ENCODE measurements at regions not wholly inside any gene's neighbourhood (a gene's known extent, or its start where the extent isn't known, plus 50 kb on each side); places are given as distances from the start of the nearest gene placed in this dataset.

GRCh38 chr3:101943029-101943428 is 93.7 kb downstream of the NFKBIZ start:
- no peaks in the 10 kb centered on the region for H3K79me2 ChIP-seq (ENCODE audit: control insufficient read depth, insufficient read depth, low read length)
- H2BK5ac ChIP-seq (ENCODE audit: low read length): no peak overlapping the region
- no peak overlapping the region for H3K4me3 ChIP-seq (ENCODE audit: low read length)
- H3K4me2 ChIP-seq (ENCODE audit: low read length): no peak overlapping the region
- no peak overlapping the region for H3K18ac ChIP-seq (ENCODE audit: low read length)
- H3K27me3 ChIP-seq (ENCODE audit: insufficient read depth, low read length, poor library complexity): no peaks in the 10 kb centered on the region
- no peak overlapping the region for H3K56ac ChIP-seq (ENCODE audit: low read length)
- no peak overlapping the region for H4K8ac ChIP-seq (ENCODE audit: low read depth, low read length)
- no peak overlapping the region for H2BK15ac ChIP-seq (replicated peaks; ENCODE audit: low read depth)
- H3K36me3 ChIP-seq (ENCODE audit: control insufficient read depth, insufficient read depth, low read length): no peaks in the 10 kb centered on the region
- H3K4me1 ChIP-seq (ENCODE audit: control insufficient read depth, low read depth, low read length): no peaks in the 10 kb centered on the region
- H3K27ac ChIP-seq (ENCODE audit: low read depth, low read length): no peak overlapping the region
- H2AK5ac ChIP-seq (ENCODE audit: low read length): no peak overlapping the region
- H2BK120ac ChIP-seq (ENCODE audit: low read depth, low read length): no peak overlapping the region
- H3K23ac ChIP-seq (ENCODE audit: low read length): no peak overlapping the region
- no CpG with 5 or more reads among the region's 1 CpG for WGBS (ENCODE audit: extremely low coverage, insufficient coverage, low lambda C conversion rate)
- DNase-seq: no peak
- H3K9ac ChIP-seq (ENCODE audit: low read length): no peak overlapping the region
- no peak overlapping the region for H4K5ac ChIP-seq (ENCODE audit: low read length)
- H3K79me1 ChIP-seq (ENCODE audit: low read length): no peaks in the 10 kb centered on the region
- H3K4ac ChIP-seq (ENCODE audit: low read depth, low read length): no peak overlapping the region

DNA sequence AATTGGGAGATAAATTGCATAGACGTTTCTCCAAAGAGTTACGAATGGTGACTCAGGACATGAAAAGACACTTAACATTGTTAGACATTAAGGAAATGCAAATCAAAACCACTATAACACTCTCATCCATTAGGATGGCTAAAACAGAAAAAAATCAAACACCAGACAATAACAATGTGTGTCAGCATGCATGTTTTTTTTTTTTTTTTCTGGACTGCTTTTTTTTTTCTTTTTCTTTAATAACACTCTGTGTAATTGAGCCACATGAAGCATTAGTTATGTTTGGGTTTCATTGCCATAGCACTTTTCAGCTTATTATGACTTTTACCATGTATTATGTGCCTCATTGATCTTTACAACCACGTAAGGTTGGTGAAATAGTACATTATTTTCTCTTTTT is 95.0 kb downstream of the NFKBIZ start:
- Histone ChIP-seq H2BK120ac (ENCODE audit: low read depth, low read length) (no peak overlapping the region), H3K18ac (ENCODE audit: low read length) (no peak overlapping the region), H3K27ac (ENCODE audit: low read depth, low read length) (no peak overlapping the region), H3K23ac (ENCODE audit: low read length) (no peak overlapping the region), H4K5ac (ENCODE audit: low read length) (no peak overlapping the region), H3K4me2 (ENCODE audit: low read length) (no peak overlapping the region), H3K9ac (ENCODE audit: low read length) (no peak overlapping the region), H2AK5ac (ENCODE audit: low read length) (no peak overlapping the region), H3K4me3 (ENCODE audit: low read length) (no peak overlapping the region), H4K8ac (ENCODE audit: low read depth, low read length) (no peak overlapping the region), H3K56ac (ENCODE audit: low read length) (no peak overlapping the region), H2BK15ac (replicated peaks; ENCODE audit: low read depth) (no peak overlapping the region), H3K79me1 (ENCODE audit: low read length) (no peaks in the 10 kb centered on the region), H3K4ac (ENCODE audit: low read depth, low read length) (no peak overlapping the region), H3K36me3 (ENCODE audit: control insufficient read depth, insufficient read depth, low read length) (no peaks in the 10 kb centered on the region), H3K79me2 (ENCODE audit: control insufficient read depth, insufficient read depth, low read length) (no peaks in the 10 kb centered on the region), H3K27me3 (ENCODE audit: insufficient read depth, low read length, poor library complexity) (no peaks in the 10 kb centered on the region), H3K4me1 (ENCODE audit: control insufficient read depth, low read depth, low read length) (no peaks in the 10 kb centered on the region), H2BK5ac (ENCODE audit: low read length) (no peak overlapping the region)
- WGBS (ENCODE audit: extremely low coverage, insufficient coverage, low lambda C conversion rate): no CpG with 5 or more reads among the region's 3 CpGs
- no peak for DNase-seq

DNA sequence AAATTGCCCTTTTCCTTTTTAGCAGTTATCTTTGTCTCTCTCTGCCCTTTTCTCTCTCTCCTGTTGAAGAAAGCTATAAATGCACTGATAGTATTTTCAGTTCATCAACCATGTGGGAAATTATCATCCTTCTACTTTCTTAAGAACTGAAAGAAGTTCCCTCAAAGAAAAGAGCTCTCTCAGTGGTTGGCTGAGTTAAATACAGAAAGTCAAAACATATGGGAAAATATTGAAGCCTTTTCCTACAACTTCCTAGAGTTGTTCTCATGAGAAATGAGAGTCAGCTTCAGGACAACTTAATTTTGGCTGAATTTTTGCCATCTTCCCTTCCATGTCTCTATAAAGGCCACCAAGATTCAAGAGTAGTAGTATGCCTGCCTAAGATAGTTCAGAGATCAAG is 96.7 kb downstream of the NFKBIZ start:
- H3K4me2 ChIP-seq (ENCODE audit: low read length): no peak overlapping the region
- H2BK5ac ChIP-seq (ENCODE audit: low read length): no peak overlapping the region
- no peak for DNase-seq
- no peaks in the 10 kb centered on the region for H3K36me3 ChIP-seq (ENCODE audit: control insufficient read depth, insufficient read depth, low read length)
- H3K56ac ChIP-seq (ENCODE audit: low read length): no peak overlapping the region
- no peak overlapping the region for H3K23ac ChIP-seq (ENCODE audit: low read length)
- H3K18ac ChIP-seq (ENCODE audit: low read length): no peak overlapping the region
- no peaks in the 10 kb centered on the region for H3K79me1 ChIP-seq (ENCODE audit: low read length)
- H3K4me3 ChIP-seq (ENCODE audit: low read length): no peak overlapping the region
- H2BK120ac ChIP-seq (ENCODE audit: low read depth, low read length): no peak overlapping the region
- no peak overlapping the region for H2BK15ac ChIP-seq (replicated peaks; ENCODE audit: low read depth)
- H3K27me3 ChIP-seq (ENCODE audit: insufficient read depth, low read length, poor library complexity): no peaks in the 10 kb centered on the region
- H4K8ac ChIP-seq (ENCODE audit: low read depth, low read length): no peak overlapping the region
- no peaks in the 10 kb centered on the region for H3K79me2 ChIP-seq (ENCODE audit: control insufficient read depth, insufficient read depth, low read length)
- H2AK5ac ChIP-seq (ENCODE audit: low read length): no peak overlapping the region
- H3K27ac ChIP-seq (ENCODE audit: low read depth, low read length): no peak overlapping the region
- H4K5ac ChIP-seq (ENCODE audit: low read length): no peak overlapping the region
- H3K4ac ChIP-seq (ENCODE audit: low read depth, low read length): no peak overlapping the region
- H3K9ac ChIP-seq (ENCODE audit: low read length): no peak overlapping the region
- no peaks in the 10 kb centered on the region for H3K4me1 ChIP-seq (ENCODE audit: control insufficient read depth, low read depth, low read length)

- no peak overlapping the region for H2BK5ac ChIP-seq (ENCODE audit: low read length)
- H2BK120ac ChIP-seq (ENCODE audit: low read depth, low read length): no peak overlapping the region
- H3K79me2 ChIP-seq (ENCODE audit: control insufficient read depth, insufficient read depth, low read length): no peaks in the 10 kb centered on the region
- no peaks in the 10 kb centered on the region for H3K27me3 ChIP-seq (ENCODE audit: insufficient read depth, low read length, poor library complexity)
- no peak overlapping the region for H3K27ac ChIP-seq (ENCODE audit: low read depth, low read length)
- no peak overlapping the region for H3K4ac ChIP-seq (ENCODE audit: low read depth, low read length)
- no peaks in the 10 kb centered on the region for H3K36me3 ChIP-seq (ENCODE audit: control insufficient read depth, insufficient read depth, low read length)
- no peak overlapping the region for H3K23ac ChIP-seq (ENCODE audit: low read length)
- no peak overlapping the region for H3K4me2 ChIP-seq (ENCODE audit: low read length)
- H2BK15ac ChIP-seq (replicated peaks; ENCODE audit: low read depth): no peak overlapping the region
- H3K79me1 ChIP-seq (ENCODE audit: low read length): no peaks in the 10 kb centered on the region
- no peak for DNase-seq
- no peak overlapping the region for H2AK5ac ChIP-seq (ENCODE audit: low read length)
- no peak overlapping the region for H3K9ac ChIP-seq (ENCODE audit: low read length)
- no peak overlapping the region for H4K8ac ChIP-seq (ENCODE audit: low read depth, low read length)
- H3K4me3 ChIP-seq (ENCODE audit: low read length): no peak overlapping the region
- no peak overlapping the region for H3K56ac ChIP-seq (ENCODE audit: low read length)
- H3K18ac ChIP-seq (ENCODE audit: low read length): no peak overlapping the region
- no peak overlapping the region for H4K5ac ChIP-seq (ENCODE audit: low read length)
- WGBS (ENCODE audit: extremely low coverage, insufficient coverage, low lambda C conversion rate): no CpG with 5 or more reads among the region's 3 CpGs
- no peaks in the 10 kb centered on the region for H3K4me1 ChIP-seq (ENCODE audit: control insufficient read depth, low read depth, low read length)
Observed at GRCh38 chr3:101946906-101947305, 97.6 kb downstream of the NFKBIZ start.

DNA sequence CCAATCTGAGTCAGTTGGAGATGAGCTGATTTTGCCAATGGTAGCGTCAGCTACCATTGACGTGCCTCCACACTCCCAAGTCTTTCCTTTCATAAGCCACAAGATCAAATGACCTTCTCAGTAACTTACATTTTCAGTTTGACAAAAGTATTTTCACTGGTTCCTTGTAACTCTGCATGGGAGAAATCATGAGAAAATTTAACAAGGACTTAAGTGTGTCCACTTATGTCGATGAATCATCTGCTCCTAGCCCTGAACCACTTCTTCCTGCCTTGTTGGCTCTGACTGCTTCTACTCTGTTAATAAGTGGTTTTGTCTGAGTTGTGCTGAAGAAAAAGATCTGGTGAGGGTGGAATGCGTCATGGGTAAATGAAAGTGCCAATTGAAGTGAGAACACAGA is 101.2 kb downstream of the NFKBIZ start:
- Histone ChIP-seq H3K4ac (ENCODE audit: low read depth, low read length) (peak overlapping the region; percentile 12), H3K4me1 (ENCODE audit: control insufficient read depth, low read depth, low read length) (no peaks in the 10 kb centered on the region), H3K56ac (ENCODE audit: low read length) (no peak overlapping the region), H4K8ac (ENCODE audit: low read depth, low read length) (no peak overlapping the region), H2BK120ac (ENCODE audit: low read depth, low read length) (no peak overlapping the region), H3K36me3 (ENCODE audit: control insufficient read depth, insufficient read depth, low read length) (no peaks in the 10 kb centered on the region), H4K5ac (ENCODE audit: low read length) (no peak overlapping the region), H3K27ac (ENCODE audit: low read depth, low read length) (no peak overlapping the region), H3K4me2 (ENCODE audit: low read length) (no peak overlapping the region), H2BK5ac (ENCODE audit: low read length) (no peak overlapping the region), H3K18ac (ENCODE audit: low read length) (no peak overlapping the region), H3K27me3 (ENCODE audit: insufficient read depth, low read length, poor library complexity) (no peaks in the 10 kb centered on the region), H2AK5ac (ENCODE audit: low read length) (no peak overlapping the region), H3K79me1 (ENCODE audit: low read length) (no peaks in the 10 kb centered on the region), H3K4me3 (ENCODE audit: low read length) (no peak overlapping the region), H3K23ac (ENCODE audit: low read length) (no peak overlapping the region), H3K79me2 (ENCODE audit: control insufficient read depth, insufficient read depth, low read length) (no peaks in the 10 kb centered on the region), H3K9ac (ENCODE audit: low read length) (no peak overlapping the region), H2BK15ac (replicated peaks; ENCODE audit: low read depth) (no peak overlapping the region)
- no peak for DNase-seq
- WGBS (ENCODE audit: extremely low coverage, insufficient coverage, low lambda C conversion rate): no CpG with 5 or more reads among the region's 4 CpGs

- Histone ChIP-seq H3K79me1 (ENCODE audit: low read length) (no peaks in the 10 kb centered on the region), H2AK5ac (ENCODE audit: low read length) (no peak overlapping the region), H3K4me1 (ENCODE audit: control insufficient read depth, low read depth, low read length) (no peaks in the 10 kb centered on the region), H3K27me3 (ENCODE audit: insufficient read depth, low read length, poor library complexity) (no peaks in the 10 kb centered on the region), H3K56ac (ENCODE audit: low read length) (no peak overlapping the region), H3K27ac (ENCODE audit: low read depth, low read length) (no peak overlapping the region), H3K4ac (ENCODE audit: low read depth, low read length) (no peak overlapping the region), H3K79me2 (ENCODE audit: control insufficient read depth, insufficient read depth, low read length) (no peaks in the 10 kb centered on the region), H2BK5ac (ENCODE audit: low read length) (no peak overlapping the region), H3K36me3 (ENCODE audit: control insufficient read depth, insufficient read depth, low read length) (no peaks in the 10 kb centered on the region), H3K9ac (ENCODE audit: low read length) (no peak overlapping the region), H3K23ac (ENCODE audit: low read length) (no peak overlapping the region), H3K18ac (ENCODE audit: low read length) (no peak overlapping the region), H3K4me2 (ENCODE audit: low read length) (no peak overlapping the region), H2BK15ac (replicated peaks; ENCODE audit: low read depth) (no peak overlapping the region), H3K4me3 (ENCODE audit: low read length) (no peak overlapping the region), H4K8ac (ENCODE audit: low read depth, low read length) (no peak overlapping the region), H2BK120ac (ENCODE audit: low read depth, low read length) (no peak overlapping the region), H4K5ac (ENCODE audit: low read length) (no peak overlapping the region)
- WGBS (ENCODE audit: extremely low coverage, insufficient coverage, low lambda C conversion rate): no CpG with 5 or more reads among the region's 1 CpG
- DNase-seq: no peak
Observed at GRCh38 chr3:101950985-101951733, 101.8 kb downstream of the NFKBIZ start.
